HFFc6 (cell line): ENCODE measurements at regions not wholly inside any gene's neighbourhood (a gene's known extent, or its start where the extent isn't known, plus 50 kb on each side); places are given as distances from the start of the nearest gene placed in this dataset.

Experiments
- DNase-seq: peaks from one replicate; pipeline ENCODE4 v3.0.0-alpha.2; 2018
- H3K27ac Mint-ChIP-seq: 2 replicates; pipeline ENCODE4 v1.8.0; 2020; ENCODE audit warnings: mild to moderate bottlenecking, mixed read lengths
- H3K27me3 Mint-ChIP-seq: 2 replicates; pipeline ENCODE4 v1.8.0; 2021; ENCODE audit warnings: mild to moderate bottlenecking, moderate library complexity, mixed read lengths; ENCODE audit not compliant: insufficient read depth
- H3K36me3 Mint-ChIP-seq: 2 replicates; pipeline ENCODE4 v1.8.0; 2021; ENCODE audit warnings: low read depth, mixed read lengths
- H3K4me1 Mint-ChIP-seq: 2 replicates; pipeline ENCODE4 v1.8.0; 2020; ENCODE audit warnings: low read depth, mixed read lengths
- H3K4me3 Mint-ChIP-seq: 2 replicates; pipeline ENCODE4 v1.8.0; 2020; ENCODE audit warnings: mild to moderate bottlenecking, moderate library complexity, mixed read lengths
- H3K9me3 Mint-ChIP-seq: 2 replicates; pipeline ENCODE4 v1.8.0; 2020; ENCODE audit warnings: mild to moderate bottlenecking, mixed read lengths
- CTCF ChIP-seq: fragments of 200-600 bp; sonication (generic); IDR thresholded peaks from 2 replicates; pipeline ENCODE4 v1.5.0; 2021; ENCODE audit warnings: antibody characterized with exemption, mild to moderate bottlenecking

DNA sequence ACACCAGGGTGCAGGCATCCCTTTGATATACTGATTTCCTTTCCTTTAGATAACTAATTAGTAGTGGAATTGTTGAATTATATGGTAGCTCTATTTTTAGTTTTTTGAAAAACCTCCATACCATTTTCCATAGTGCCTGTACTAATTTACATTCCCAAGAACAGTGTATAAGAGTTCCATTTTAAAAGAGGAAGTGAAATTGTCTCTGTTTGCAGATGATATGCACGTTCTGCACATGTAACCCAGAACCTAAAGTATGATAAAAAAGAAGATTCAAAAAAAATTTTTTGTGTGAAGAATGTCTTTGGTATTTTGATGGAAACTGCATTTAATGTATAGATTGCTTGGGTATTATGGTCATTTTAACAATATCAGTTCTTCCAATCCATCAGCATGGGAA is 424.0 kb upstream of the CCNH start:
- H3K4me3 Mint-ChIP-seq, result no peak overlapping the region
- no peak for TF ChIP-seq CTCF
- no peaks in the 10 kb centered on the region; the same call in 1 of the 2 replicates for H3K36me3 Mint-ChIP-seq
- no peaks in the 10 kb centered on the region for H3K4me1 Mint-ChIP-seq
- DNase-seq, result no peak
- H3K9me3 Mint-ChIP-seq, result peaks cover 39% of the 10 kb centered on the region
- no peak overlapping the region for H3K27ac Mint-ChIP-seq
- no peaks in the 10 kb centered on the region; the same call in 1 of the 2 replicates for H3K27me3 Mint-ChIP-seq

DNA sequence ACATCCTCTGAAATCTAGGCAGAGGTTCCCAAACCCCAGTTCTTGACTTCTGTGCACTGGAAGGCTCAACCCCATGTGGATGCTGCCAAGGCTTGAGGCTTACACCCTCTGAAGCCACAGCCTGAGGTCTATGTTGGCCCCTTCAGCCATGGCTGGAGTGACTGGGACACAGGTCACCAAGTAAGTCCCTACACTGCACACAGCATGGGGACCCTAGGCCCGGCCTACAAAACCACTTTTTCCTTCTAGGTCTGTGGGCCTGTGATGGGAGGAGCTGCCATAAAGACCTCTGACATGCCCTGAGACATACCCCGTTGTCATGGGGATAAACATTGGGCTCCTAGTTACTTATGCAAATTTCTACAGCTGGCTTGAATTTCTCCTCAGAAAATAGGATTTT is 418.8 kb upstream of the CCNH start:
- no peak overlapping the region for H3K4me3 Mint-ChIP-seq
- H3K4me1 Mint-ChIP-seq, result no peaks in the 10 kb centered on the region
- TF ChIP-seq CTCF, result no peak
- peaks cover 44% of the 10 kb centered on the region for H3K9me3 Mint-ChIP-seq
- no peaks in the 10 kb centered on the region for H3K27me3 Mint-ChIP-seq
- no peak overlapping the region for H3K27ac Mint-ChIP-seq
- H3K36me3 Mint-ChIP-seq, result no peaks in the 10 kb centered on the region
- DNase-seq, result no peak

GRCh38 chr5:87829217-87829551 is 416.5 kb upstream of the CCNH start:
- no peak for TF ChIP-seq CTCF
- DNase-seq, result no peak
- Mint-ChIP-seq H3K4me1 (no peaks in the 10 kb centered on the region), H3K36me3 (no peaks in the 10 kb centered on the region), H3K4me3 (no peak overlapping the region), H3K27ac (no peak overlapping the region), H3K27me3 (no peaks in the 10 kb centered on the region), H3K9me3 (peaks cover 48% of the 10 kb centered on the region)

GRCh38 chr5:87828545-87829216 is 416.0 kb upstream of the CCNH start:
- Mint-ChIP-seq H3K4me1 (no peaks in the 10 kb centered on the region), H3K9me3 (peaks cover 43% of the 10 kb centered on the region), H3K36me3 (no peaks in the 10 kb centered on the region), H3K27me3 (no peaks in the 10 kb centered on the region), H3K27ac (no peak overlapping the region), H3K4me3 (no peak overlapping the region)
- DNase-seq, result no peak
- no peak for TF ChIP-seq CTCF

GRCh38 chr5:87827539-87827938 is 414.8 kb upstream of the CCNH start:
- no peak for DNase-seq
- no peak overlapping the region for H3K4me3 Mint-ChIP-seq
- H3K9me3 Mint-ChIP-seq, result peaks cover 37% of the 10 kb centered on the region
- no peak overlapping the region for H3K27ac Mint-ChIP-seq
- no peak for TF ChIP-seq CTCF
- H3K27me3 Mint-ChIP-seq, result no peaks in the 10 kb centered on the region
- no peaks in the 10 kb centered on the region for H3K36me3 Mint-ChIP-seq
- no peaks in the 10 kb centered on the region for H3K4me1 Mint-ChIP-seq

DNA sequence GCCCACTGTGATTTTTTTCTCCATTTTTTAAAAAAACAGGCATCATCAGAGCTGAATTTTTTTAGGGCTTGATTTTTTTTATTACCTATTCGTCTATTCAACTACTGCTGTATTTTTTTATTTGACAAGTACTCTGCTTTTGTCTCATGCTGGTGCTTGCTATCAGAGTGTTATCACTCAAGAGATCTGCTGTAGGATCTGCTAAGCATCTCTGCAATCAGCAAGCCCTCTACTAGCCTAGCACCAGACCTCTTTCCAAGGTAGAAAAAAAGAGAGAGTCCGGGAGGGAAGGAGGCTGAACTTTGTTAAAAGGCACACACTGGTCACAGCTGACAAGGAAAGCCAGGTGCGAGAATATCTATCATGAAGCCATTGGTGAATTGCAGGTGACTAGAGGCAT is 413.8 kb upstream of the CCNH start:
- DNase-seq, result no peak
- Mint-ChIP-seq H3K27me3 (no peaks in the 10 kb centered on the region), H3K27ac (no peak overlapping the region), H3K4me3 (no peak overlapping the region), H3K36me3 (no peaks in the 10 kb centered on the region), H3K4me1 (no peaks in the 10 kb centered on the region), H3K9me3 (peaks cover 37% of the 10 kb centered on the region)
- no peak for TF ChIP-seq CTCF
